H1 (cell line): ENCODE measurements at regions not wholly inside any gene's neighbourhood (a gene's known extent, or its start where the extent isn't known, plus 50 kb on each side); places are given as distances from the start of the nearest gene placed in this dataset.

Source experiments
- CTCF ChIA-PET: fragments of 300-600 bp; sonication (Branson Sonifier 250); formaldehyde crosslinking; loops from one replicate; lab custom pipeline; 2021; ENCODE audit not compliant: partially characterized antibody; lab: Charles Lee
- POLR2A ChIA-PET: fragments of 300-600 bp; sonication (Branson Sonifier 250); formaldehyde crosslinking; loops from one replicate; lab custom pipeline; 2021; ENCODE audit warnings: inconsistent platforms; ENCODE audit not compliant: partially characterized antibody; lab: Charles Lee
- DNase-seq, 2 experiments: peaks; one replicate each; pipeline versions ENCODE4 v3.0.0 to v3.0.0-alpha.2; 2010 to 2022; ENCODE audit warnings: low spot score in 2 of 2, low read depth in 1 of 2, mixed read lengths in 1 of 2
- FAIRE-seq: peaks from 2 replicates; lab custom pipeline; 2011; peaks lifted over from hg19 to GRCh38; lab: Jason Lieb, UNC
- H2AFZ ChIP-seq: 2 replicates; pipeline ENCODE4 v1.8.1; 2012; ENCODE audit warnings: low read length, inconsistent platforms
- H2AK5ac ChIP-seq: 2 replicates; pipeline ENCODE4 v1.6.1; 2013; ENCODE audit warnings: low read depth, low read length
- H2BK120ac ChIP-seq: replicated peaks from 2 replicates; pipeline ENCODE3; 2013; ENCODE audit warnings: low read depth, low read length, inconsistent platforms
- H2BK12ac ChIP-seq: 2 replicates; pipeline ENCODE4 v1.6.1; 2013; ENCODE audit warnings: low read depth, low read length
- H2BK15ac ChIP-seq: 2 replicates; pipeline ENCODE4 v1.6.1; 2013; ENCODE audit warnings: low read length
- H2BK20ac ChIP-seq: 2 replicates; pipeline ENCODE4 v1.6.1; 2013; ENCODE audit warnings: low read length
- H2BK5ac ChIP-seq: 2 replicates; pipeline ENCODE4 v1.6.1; 2013; ENCODE audit warnings: low read depth, low read length
- H3K14ac ChIP-seq: 2 replicates; pipeline ENCODE4 v1.6.1; 2013; ENCODE audit warnings: inconsistent platforms; ENCODE audit not compliant: insufficient read length
- H3K18ac ChIP-seq: 2 replicates; pipeline ENCODE4 v1.6.1; 2013; ENCODE audit warnings: low read length; ENCODE audit errors: extremely low read depth
- H3K23ac ChIP-seq: 2 replicates; pipeline ENCODE4 v1.6.1; 2013; ENCODE audit warnings: inconsistent platforms; ENCODE audit not compliant: insufficient read length
- H3K23me2 ChIP-seq: 2 replicates; pipeline ENCODE4 v1.6.1; 2013; ENCODE audit warnings: low read depth, low read length
- H3K27ac ChIP-seq: 2 replicates; pipeline ENCODE4 v1.6.1; 2011; ENCODE audit warnings: low read depth, low read length, inconsistent platforms
- H3K27me3 ChIP-seq, 4 experiments: replicated peaks in 1 of 4; 1 replicate in 1 of 4; 2 replicates in 3 of 4; pipeline versions ENCODE4 v1.6.1 to v1.8.1; 2011 to 2013; ENCODE audit warnings: low read length in 3 of 4, mild to moderate bottlenecking in 3 of 4, inconsistent platforms in 2 of 4, mixed read lengths in 2 of 4, moderate library complexity in 1 of 4; ENCODE audit not compliant: control insufficient read depth in 3 of 4, insufficient read depth in 3 of 4; ENCODE audit errors: extremely low read depth in 1 of 4
- H3K36me3 ChIP-seq, 4 experiments: 2 replicates each; pipeline versions ENCODE4 v1.6.1 to v1.8.1; 2011 to 2013; ENCODE audit warnings: mild to moderate bottlenecking in 4 of 4, low read length in 3 of 4, moderate library complexity in 2 of 4, control low read depth in 1 of 4, inconsistent platforms in 1 of 4; ENCODE audit not compliant: insufficient read depth in 4 of 4, control insufficient read depth in 2 of 4
- H3K4ac ChIP-seq: replicated peaks from 2 replicates; pipeline ENCODE3; 2013; ENCODE audit warnings: low read length, low read depth, mixed read lengths, inconsistent platforms; ENCODE audit not compliant: insufficient read length
- H3K4me1 ChIP-seq, 4 experiments: replicated peaks in 1 of 4; 1 replicate in 1 of 4; 2 replicates in 3 of 4; pipeline versions ENCODE4 v1.6.1 to v1.8.1; 2011 to 2013; ENCODE audit warnings: low read length in 3 of 4, inconsistent platforms in 2 of 4, mixed read lengths in 1 of 4; ENCODE audit not compliant: insufficient read depth in 4 of 4, control insufficient read depth in 3 of 4
- H3K4me2 ChIP-seq, 2 experiments: 2 replicates each; pipeline versions ENCODE4 v1.6.1 to v1.8.1; 2011 to 2013; ENCODE audit warnings: low read depth in 2 of 2, low read length in 2 of 2, control low read depth in 1 of 2, inconsistent platforms in 1 of 2, mild to moderate bottlenecking in 1 of 2; ENCODE audit not compliant: insufficient read depth in 1 of 2
- H3K4me3 ChIP-seq, 4 experiments: fragments of 200-600, 300-600 bp in 1 of 4; sonication (generic), shearing (Covaris generic), sonication (Bioruptor Twin) in 1 of 4; 2 replicates each; pipeline versions ENCODE4 v1.5.1 to v1.8.1; 2011 to 2016; ENCODE audit warnings: low read length in 4 of 4, low read depth in 3 of 4, control low read depth in 2 of 4, inconsistent platforms in 2 of 4, mild to moderate bottlenecking in 2 of 4, mixed read lengths in 1 of 4, moderate library complexity in 1 of 4; ENCODE audit not compliant: insufficient read depth in 2 of 4; ENCODE audit errors: extremely low read depth in 1 of 4
- H3K56ac ChIP-seq: replicated peaks from 2 replicates; pipeline ENCODE3; 2013; ENCODE audit warnings: low read depth, mild to moderate bottlenecking, mixed read lengths, low read length, inconsistent platforms; ENCODE audit not compliant: insufficient read length
- H3K79me1 ChIP-seq: 2 replicates; pipeline ENCODE4 v1.6.1; 2013; ENCODE audit warnings: low read depth, low read length, control low read depth
- H3K79me2 ChIP-seq, 2 experiments: 2 replicates each; pipeline versions ENCODE4 v1.6.1 to v1.8.1; 2012 to 2013; ENCODE audit warnings: low read length in 2 of 2, mild to moderate bottlenecking in 2 of 2, inconsistent platforms in 1 of 2; ENCODE audit not compliant: insufficient read depth in 2 of 2, control insufficient read depth in 1 of 2
- H3K9ac ChIP-seq, 4 experiments: replicated peaks in 1 of 4; 1 replicate in 1 of 4; 2 replicates in 3 of 4; pipeline versions ENCODE4 v1.6.1 to v1.8.1; 2011 to 2013; ENCODE audit warnings: low read depth in 3 of 4, low read length in 3 of 4, control low read depth in 2 of 4, mild to moderate bottlenecking in 2 of 4, moderate library complexity in 2 of 4, inconsistent platforms in 1 of 4; ENCODE audit errors: extremely low read depth in 1 of 4
- H3K9me3 ChIP-seq, 2 experiments: 2 replicates each; pipeline versions ENCODE4 v1.6.1 to v1.8.1; 2012 to 2013; ENCODE audit warnings: mild to moderate bottlenecking in 2 of 2, moderate library complexity in 2 of 2, control low read depth in 1 of 2, inconsistent platforms in 1 of 2, low read depth in 1 of 2, low read length in 1 of 2, mixed read lengths in 1 of 2; ENCODE audit not compliant: insufficient read depth in 2 of 2
- H4K20me1 ChIP-seq, 2 experiments: replicated peaks in 1 of 2; 2 replicates each; pipeline versions ENCODE3 to v1.8.1; 2011 to 2013; ENCODE audit warnings: inconsistent platforms in 2 of 2, low read length in 2 of 2, mild to moderate bottlenecking in 1 of 2; ENCODE audit not compliant: insufficient read depth in 2 of 2, control insufficient read depth in 1 of 2
- H4K5ac ChIP-seq: 2 replicates; pipeline ENCODE4 v1.6.1; 2013; ENCODE audit warnings: low read length, low read depth, mixed read lengths, inconsistent platforms; ENCODE audit not compliant: insufficient read length
- H4K8ac ChIP-seq: 2 replicates; pipeline ENCODE4 v1.8.0; 2013; ENCODE audit warnings: mild to moderate bottlenecking, moderate library complexity, low read length, inconsistent platforms; ENCODE audit not compliant: insufficient read depth; ENCODE audit errors: extremely low read depth
- H4K91ac ChIP-seq: replicated peaks from 2 replicates; pipeline ENCODE3; 2013; ENCODE audit warnings: low read length, mixed read lengths, inconsistent platforms; ENCODE audit not compliant: insufficient read length
- CEBPB ChIP-seq: IDR thresholded peaks from 2 replicates; pipeline ENCODE4 v1.6.1; 2012; ENCODE audit warnings: low read depth, low read length
- EZH2 ChIP-seq: fragments of 200-600 bp; sonication (generic); IDR thresholded peaks from 2 replicates; pipeline ENCODE4 v1.7.1; 2012; ENCODE audit warnings: low read depth, mild to moderate bottlenecking, moderate library complexity, low read length, inconsistent platforms; ENCODE audit not compliant: severe bottlenecking
- GABPA ChIP-seq: IDR thresholded peaks from 2 replicates; pipeline ENCODE4 v1.6.1; 2011; ENCODE audit warnings: mild to moderate bottlenecking, low read length, moderate library complexity, borderline replicate concordance; ENCODE audit not compliant: insufficient read depth
- HDAC2 ChIP-seq, 2 experiments: fragments of 300-600 bp in 1 of 2; sonication (generic) in 1 of 2; IDR thresholded peaks; 2 replicates each; pipeline ENCODE4 v1.6.1; 2011 to 2012; ENCODE audit warnings: low read depth in 2 of 2, low read length in 2 of 2, mild to moderate bottlenecking in 2 of 2, moderate library complexity in 2 of 2, borderline replicate concordance in 1 of 2, inconsistent platforms in 1 of 2
- HDAC6 ChIP-seq: IDR thresholded peaks from one replicate; pipeline ENCODE4 v1.7.1; 2012; ENCODE audit warnings: low read depth, mild to moderate bottlenecking, inconsistent platforms, low read length, moderate library complexity
- JUND ChIP-seq: IDR thresholded peaks from 2 replicates; pipeline ENCODE4 v1.6.1; 2011; ENCODE audit warnings: mild to moderate bottlenecking, improper control_type of control experiment, low read length
- MAX ChIP-seq: IDR thresholded peaks from 2 replicates; pipeline ENCODE4 v1.6.1; 2012; ENCODE audit warnings: inconsistent platforms
- POLR2A ChIP-seq, 2 experiments: IDR thresholded peaks; 1 replicate in 1 of 2; 2 replicates in 1 of 2; pipeline ENCODE4 v1.6.1; 2011; ENCODE audit warnings: low read depth in 2 of 2, low read length in 2 of 2, mild to moderate bottlenecking in 2 of 2; ENCODE audit errors: control extremely low read depth in 1 of 2
- POLR2AphosphoS5 ChIP-seq: IDR thresholded peaks from 2 replicates; pipeline ENCODE4 v1.6.1; 2011; ENCODE audit warnings: low read depth, low read length
- SP2 ChIP-seq: IDR thresholded peaks from 2 replicates; pipeline ENCODE4 v1.6.1; 2012; ENCODE audit warnings: mild to moderate bottlenecking, low read length, inconsistent platforms
- TAF1 ChIP-seq: IDR thresholded peaks from 2 replicates; pipeline ENCODE4 v1.6.1; 2011; ENCODE audit warnings: mild to moderate bottlenecking, low read depth, low read length
- USF2 ChIP-seq: IDR thresholded peaks from 2 replicates; pipeline ENCODE4 v1.6.1; 2011; ENCODE audit warnings: low read length, improper control_type of control experiment
- WGBS, 2 experiments: shearing (Covaris generic) in 1 of 2; methylation state at CpG; one replicate each; pipeline versions ENCODE4 v1.1.6 to v1.1.7; 2013 to 2015; ENCODE audit warnings: low lambda C conversion rate in 2 of 2, mixed read lengths in 2 of 2, inconsistent platforms in 1 of 2, low coverage in 1 of 2, missing lambda C conversion rate in 1 of 2; ENCODE audit not compliant: insufficient replicate concordance in 2 of 2, insufficient coverage in 1 of 2, insufficient read length in 1 of 2; ENCODE audit errors: extremely low coverage in 1 of 2, missing lambda C conversion rate in 1 of 2; 5-methylcytosine and 5-hydroxymethylcytosine counted together

GRCh38 chr10:62870866-62871265, 54.7 kb upstream of the EGR2 start:
- H3K23ac ChIP-seq = no peak overlapping the region
- no peaks in the 10 kb centered on the region for H3K27me3 ChIP-seq
- H3K4me2 ChIP-seq = no peak overlapping the region
- H3K9ac ChIP-seq = no peak overlapping the region
- H4K5ac ChIP-seq = no peak overlapping the region
- WGBS, 2 experiments = 82% methylated on average over 7 of the region's 7 CpGs; no CpG with 5 or more reads in 1 of the 2 experiments
- no peak overlapping the region for H3K4ac ChIP-seq
- no peak overlapping the region for H2BK20ac ChIP-seq
- H2BK5ac ChIP-seq = no peak overlapping the region
- H3K23me2 ChIP-seq = no peaks in the 10 kb centered on the region
- H2BK120ac ChIP-seq = no peak overlapping the region
- no peaks in the 10 kb centered on the region for H3K79me1 ChIP-seq
- H3K79me2 ChIP-seq = no peaks in the 10 kb centered on the region
- no peak overlapping the region for H4K91ac ChIP-seq
- H4K8ac ChIP-seq = no peak overlapping the region
- no peak overlapping the region for H2AFZ ChIP-seq
- peaks cover 0 to 3% (median 0%) of the 10 kb centered on the region in 4 experiments; a peak in 1 of 7 replicates for H3K4me1 ChIP-seq
- no peaks in the 10 kb centered on the region for H3K9me3 ChIP-seq
- CTCF ChIA-PET = no interaction called here
- TF ChIP-seq POLR2A (IDR thresholded peaks at IDR 0.05; ENCODE audit: control extremely low read depth in 1 of 2, low read depth in 2 of 2, low read length in 2 of 2) (no peak), POLR2AphosphoS5 (no peak), HDAC2 (IDR thresholded peaks at IDR 0.05; ENCODE audit: borderline replicate concordance in 1 of 2, low read depth in 2 of 2, low read length in 2 of 2) (no peak), EZH2 (no peak), GABPA (no peak), TAF1 (no peak), CEBPB (no peak), USF2 (no peak), JUND (no peak), MAX (no peak), HDAC6 (no peak), SP2 (no peak)
- no peaks in the 10 kb centered on the region for H3K36me3 ChIP-seq
- no peak overlapping the region for H3K56ac ChIP-seq
- no peak overlapping the region for H3K18ac ChIP-seq
- H3K14ac ChIP-seq = no peak overlapping the region
- DNase-seq (no peak), FAIRE-seq (no peak)
- no peak overlapping the region for H3K4me3 ChIP-seq
- no peak overlapping the region for H2BK12ac ChIP-seq
- H2BK15ac ChIP-seq = no peak overlapping the region
- no peaks in the 10 kb centered on the region for H4K20me1 ChIP-seq
- POLR2A ChIA-PET = no interaction called here
- H3K27ac ChIP-seq = no peak overlapping the region
- H2AK5ac ChIP-seq = no peak overlapping the region
